ENCODE measurements at regions not wholly inside any gene's neighbourhood (a gene's known extent, or its start where the extent isn't known, plus 50 kb on each side); places are given as distances from the start of the nearest gene placed in this dataset.

- H3K9me3 Mint-ChIP-seq, result no peaks in the 10 kb centered on the region
- H3K36me3 Mint-ChIP-seq (ENCODE audit: low read depth), result no peaks in the 10 kb centered on the region
- H3K4me3 Mint-ChIP-seq, result no peak overlapping the region
- H3K27me3 Mint-ChIP-seq, result peaks cover 3% of the 10 kb centered on the region
- no peaks in the 10 kb centered on the region for H3K4me1 Mint-ChIP-seq
- no peak overlapping the region for H3K27ac Mint-ChIP-seq
- no peak for ATAC-seq (replicated peaks)
These were observed 259.8 kb upstream of the TCERG1L start for GRCh38 chr10:131571346-131571745.

GRCh38 chr10:131571865-131572264 lies 260.3 kb upstream of the TCERG1L start:
- H3K27ac Mint-ChIP-seq, result no peak overlapping the region
- no peak overlapping the region for H3K4me3 Mint-ChIP-seq
- peaks cover 3% of the 10 kb centered on the region for H3K27me3 Mint-ChIP-seq
- no peak for ATAC-seq (replicated peaks)
- H3K9me3 Mint-ChIP-seq, result no peaks in the 10 kb centered on the region
- H3K4me1 Mint-ChIP-seq, result no peaks in the 10 kb centered on the region
- no peaks in the 10 kb centered on the region for H3K36me3 Mint-ChIP-seq (ENCODE audit: low read depth)

GRCh38 chr10:131573256-131573655 lies 261.7 kb upstream of the TCERG1L start:
- peaks cover 1% of the 10 kb centered on the region for H3K27me3 Mint-ChIP-seq
- H3K4me1 Mint-ChIP-seq, result no peaks in the 10 kb centered on the region
- ATAC-seq (replicated peaks), result no peak
- no peak overlapping the region for H3K4me3 Mint-ChIP-seq
- H3K36me3 Mint-ChIP-seq (ENCODE audit: low read depth), result no peaks in the 10 kb centered on the region
- H3K9me3 Mint-ChIP-seq, result no peaks in the 10 kb centered on the region
- H3K27ac Mint-ChIP-seq, result no peak overlapping the region

GRCh38 chr10:131573707-131574106 lies 262.2 kb upstream of the TCERG1L start:
- no peaks in the 10 kb centered on the region for H3K4me1 Mint-ChIP-seq

GRCh38 chr10:131574363-131574706 lies 262.8 kb upstream of the TCERG1L start:
- no peak for ATAC-seq (replicated peaks)
- no peaks in the 10 kb centered on the region for H3K27me3 Mint-ChIP-seq
- H3K27ac Mint-ChIP-seq, result no peak overlapping the region
- H3K36me3 Mint-ChIP-seq (ENCODE audit: low read depth), result no peaks in the 10 kb centered on the region
- H3K9me3 Mint-ChIP-seq, result no peaks in the 10 kb centered on the region
- H3K4me3 Mint-ChIP-seq, result no peak overlapping the region
- H3K4me1 Mint-ChIP-seq, result no peaks in the 10 kb centered on the region

More at GRCh38 chr10:131573707-131574106, 262.2 kb upstream of the TCERG1L start:
- no peaks in the 10 kb centered on the region for H3K9me3 Mint-ChIP-seq
- H3K36me3 Mint-ChIP-seq (ENCODE audit: low read depth), result no peaks in the 10 kb centered on the region
- no peak for ATAC-seq (replicated peaks)
- no peak overlapping the region for H3K4me3 Mint-ChIP-seq
- no peaks in the 10 kb centered on the region for H3K27me3 Mint-ChIP-seq
- no peak overlapping the region for H3K27ac Mint-ChIP-seq

GRCh38 chr10:131574707-131575430 lies 263.3 kb upstream of the TCERG1L start:
- Mint-ChIP-seq H3K27ac (no peak overlapping the region), H3K4me1 (no peaks in the 10 kb centered on the region), H3K4me3 (no peak overlapping the region), H3K27me3 (no peaks in the 10 kb centered on the region), H3K36me3 (ENCODE audit: low read depth) (no peaks in the 10 kb centered on the region), H3K9me3 (no peaks in the 10 kb centered on the region)
- ATAC-seq (replicated peaks), result no peak

GRCh38 chr10:131575877-131576276 lies 264.4 kb upstream of the TCERG1L start:
- Mint-ChIP-seq H3K4me3 (no peak overlapping the region), H3K4me1 (no peaks in the 10 kb centered on the region), H3K9me3 (no peaks in the 10 kb centered on the region), H3K27ac (no peak overlapping the region), H3K36me3 (ENCODE audit: low read depth) (no peaks in the 10 kb centered on the region), H3K27me3 (no peaks in the 10 kb centered on the region)
- no peak for ATAC-seq (replicated peaks)

- H3K4me1 Mint-ChIP-seq, result no peaks in the 10 kb centered on the region
- no peak overlapping the region for H3K4me3 Mint-ChIP-seq
- ATAC-seq (replicated peaks), result no peak
- no peaks in the 10 kb centered on the region for H3K27me3 Mint-ChIP-seq
- no peaks in the 10 kb centered on the region for H3K36me3 Mint-ChIP-seq (ENCODE audit: low read depth)
- no peak overlapping the region for H3K27ac Mint-ChIP-seq
- H3K9me3 Mint-ChIP-seq, result no peaks in the 10 kb centered on the region
These were observed 265.0 kb upstream of the TCERG1L start for GRCh38 chr10:131576341-131577177.

GRCh38 chr10:131577178-131577555 lies 265.6 kb upstream of the TCERG1L start:
- Mint-ChIP-seq H3K4me3 (no peak overlapping the region), H3K27ac (no peak overlapping the region), H3K27me3 (no peaks in the 10 kb centered on the region), H3K36me3 (ENCODE audit: low read depth) (no peaks in the 10 kb centered on the region), H3K4me1 (no peaks in the 10 kb centered on the region), H3K9me3 (no peaks in the 10 kb centered on the region)
- ATAC-seq (replicated peaks), result no peak

GRCh38 chr10:131577786-131578471 lies 266.4 kb upstream of the TCERG1L start:
- no peak overlapping the region for H3K4me3 Mint-ChIP-seq
- H3K27ac Mint-ChIP-seq, result no peak overlapping the region
- ATAC-seq (replicated peaks), result no peak
- no peaks in the 10 kb centered on the region for H3K36me3 Mint-ChIP-seq (ENCODE audit: low read depth)
- no peaks in the 10 kb centered on the region for H3K4me1 Mint-ChIP-seq
- no peaks in the 10 kb centered on the region for H3K27me3 Mint-ChIP-seq
- H3K9me3 Mint-ChIP-seq, result no peaks in the 10 kb centered on the region

GRCh38 chr10:131578472-131578970 lies 267.0 kb upstream of the TCERG1L start:
- Mint-ChIP-seq H3K4me3 (no peak overlapping the region), H3K27me3 (no peaks in the 10 kb centered on the region), H3K27ac (no peak overlapping the region), H3K9me3 (no peaks in the 10 kb centered on the region), H3K36me3 (ENCODE audit: low read depth) (no peaks in the 10 kb centered on the region), H3K4me1 (no peaks in the 10 kb centered on the region)
- ATAC-seq (replicated peaks), result no peak

- no peak for ATAC-seq (replicated peaks)
- Mint-ChIP-seq H3K4me3 (no peak overlapping the region), H3K36me3 (ENCODE audit: low read depth) (no peaks in the 10 kb centered on the region), H3K4me1 (no peaks in the 10 kb centered on the region), H3K9me3 (no peaks in the 10 kb centered on the region), H3K27me3 (no peaks in the 10 kb centered on the region), H3K27ac (no peak overlapping the region)
These were observed 267.9 kb upstream of the TCERG1L start for GRCh38 chr10:131579251-131580071.

- Mint-ChIP-seq H3K27ac (no peak overlapping the region), H3K4me3 (no peak overlapping the region), H3K27me3 (no peaks in the 10 kb centered on the region), H3K9me3 (no peaks in the 10 kb centered on the region), H3K4me1 (no peaks in the 10 kb centered on the region), H3K36me3 (ENCODE audit: low read depth) (no peaks in the 10 kb centered on the region)
- ATAC-seq (replicated peaks), result no peak
These were observed 268.6 kb upstream of the TCERG1L start for GRCh38 chr10:131580076-131580652.

- Mint-ChIP-seq H3K36me3 (ENCODE audit: low read depth) (no peaks in the 10 kb centered on the region), H3K4me1 (no peaks in the 10 kb centered on the region), H3K4me3 (no peak overlapping the region), H3K9me3 (peaks cover 2% of the 10 kb centered on the region), H3K27me3 (peaks cover 2% of the 10 kb centered on the region), H3K27ac (no peak overlapping the region)
- ATAC-seq (replicated peaks), result no peak
These were observed 269.2 kb upstream of the TCERG1L start for GRCh38 chr10:131580674-131581073.

Data from activated T-helper 17 cell treated with anti-CD3 and anti-CD28 coated beads, Interleukin-2, amount 50 U/mL, for 72 hours (primary cell).